ENCODE measurements at regions not wholly inside any gene's neighbourhood (a gene's known extent, or its start where the extent isn't known, plus 50 kb on each side); places are given as distances from the start of the nearest gene placed in this dataset.

DNA sequence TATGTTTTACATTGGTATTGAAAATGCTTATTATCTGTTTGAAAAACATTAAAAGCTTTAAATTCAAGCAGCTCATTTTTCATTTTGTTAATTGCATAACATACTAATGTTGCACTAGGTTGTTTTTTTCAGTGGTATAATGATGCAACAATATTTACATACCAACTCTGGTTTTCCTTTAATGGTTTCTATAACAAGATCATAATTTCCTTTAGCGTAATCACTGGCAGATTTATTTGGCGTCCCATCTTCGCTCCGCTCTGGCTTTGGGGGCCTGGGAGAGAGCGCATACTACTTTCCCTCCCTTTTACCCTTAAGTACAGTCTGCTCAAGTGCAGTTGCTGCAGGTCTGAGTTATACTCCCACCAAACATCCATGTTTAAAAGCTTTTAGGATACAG lies 574.1 kb downstream of the PRKD1 start:
- TF ChIP-seq MAFK (IDR thresholded peaks at IDR 0.05; ENCODE audit: low read depth, low read length) (no peak), POLR2A (IDR thresholded peaks at IDR 0.05; ENCODE audit: low read depth, low read length) (no peak), CEBPB (IDR thresholded peaks at IDR 0.05; ENCODE audit: low read depth, low read length) (0 out of 2 replicates have a peak, but pooled peaks have one; percentile 14)
- in situ Hi-C loops (cut with MboI; ENCODE audit: low sequenced_read_pairs) (no loop called here), dilution Hi-C loops (cut with HindIII; ENCODE audit: low sequenced_read_pairs, unreplicated experiment) (no loop called here), intact Hi-C loops (cut with micrococcal nuclease) (no loop called here)
- Histone ChIP-seq H2AK5ac (ENCODE audit: low read depth, low read length) (no peak overlapping the region), H4K8ac (ENCODE audit: low read depth in 2 of 2, low read length in 2 of 2) (no peak overlapping the region), H3K27me3 (ENCODE audit: control insufficient read depth, insufficient read depth, low read length) (no peaks in the 10 kb centered on the region), H3K23ac (ENCODE audit: low read depth, low read length) (no peak overlapping the region), H4K91ac (ENCODE audit: insufficient read depth, low read depth, low read length) (no peak overlapping the region), H3K4me2 (ENCODE audit: low read depth, low read length) (no peak overlapping the region), H3K4me1 (ENCODE audit: control insufficient read depth, insufficient read depth, low read length) (no peaks in the 10 kb centered on the region), H2BK120ac (ENCODE audit: low read depth, low read length) (no peak overlapping the region), H4K20me1 (ENCODE audit: insufficient read depth, low read length) (no peaks in the 10 kb centered on the region), H3K9me1 (ENCODE audit: insufficient read depth, low read length) (no peaks in the 10 kb centered on the region), H3K27ac (ENCODE audit: insufficient read depth, low read length) (no peak overlapping the region), H2AFZ (replicated peaks; ENCODE audit: low read length, poor library complexity) (no peak overlapping the region), H3K79me1 (ENCODE audit: low read depth in 1 of 2, low read length in 2 of 2) (no peaks in the 10 kb centered on the region), H3K9me3 (ENCODE audit: control insufficient read depth, insufficient read depth, low read length) (no peaks in the 10 kb centered on the region), H3K4me3 (ENCODE audit: insufficient read depth, low read depth, low read length) (no peak overlapping the region), H2BK20ac (ENCODE audit: low read depth, low read length) (no peak overlapping the region), H4K5ac (ENCODE audit: low read depth, low read length) (no peak overlapping the region), H3K14ac (replicated peaks; ENCODE audit: low read depth, low read length) (no peak overlapping the region), H3K18ac (ENCODE audit: low read depth, low read length) (no peak overlapping the region), H3K36me3 (ENCODE audit: control insufficient read depth, insufficient read depth, low read length) (no peaks in the 10 kb centered on the region), H2BK5ac (ENCODE audit: low read depth, low read length, poor library complexity, severe bottlenecking) (no peak overlapping the region), H3K4ac (ENCODE audit: low read depth, low read length) (no peak overlapping the region), H3K9ac (ENCODE audit: low read depth, low read length) (no peak overlapping the region), H3K56ac (ENCODE audit: extremely low read depth, insufficient read depth, low read length) (no peak overlapping the region), H2BK15ac (ENCODE audit: low read depth, low read length) (no peak overlapping the region), H2AK9ac (replicated peaks; ENCODE audit: low read depth, low read length, poor library complexity) (no peak overlapping the region)
- ChIA-PET POLR2A (ENCODE audit: unreplicated experiment) (no interaction called here), CTCF (no interaction called here)
- ATAC-seq (ENCODE audit: low read depth) (no peak), DNase-seq (no peak)
- no TSS peak for BruUV-seq (replicated peaks)
- 90% methylated on average over 4 of the region's 5 CpGs; no CpG with 5 or more reads in 1 of the 2 experiments for WGBS, 2 experiments (ENCODE audit: extremely low coverage in 2 of 2, insufficient read length in 1 of 2)

Data from IMR-90 (cell line).